Natural killer cell treated with Interleukin-12 subunit alpha and Interleukin-12 subunit beta and Interleukin-15 and Interleukin-18, amount 100 ng/mL, for 72 hours (primary cell): ENCODE measurements at regions not wholly inside any gene's neighbourhood (a gene's known extent, or its start where the extent isn't known, plus 50 kb on each side); places are given as distances from the start of the nearest gene placed in this dataset.

ENCODE experiments used
- ATAC-seq, 2 donors: fragments of 150-1000 bp; cut with Tn5 transposase in 1 of 2; sonication (Bioruptor Pico), chemical (Tn5 transposase) in 1 of 2; 2 replicates each; pipeline ENCODE4 v1.10.0; 2021
- DNase-seq: peaks from one replicate; pipeline ENCODE4 v3.0.0; 2022; ENCODE audit warnings: low spot score
- H3K27ac Mint-ChIP-seq, 2 donors: 1 replicate in 1 of 2; 2 replicates in 1 of 2; pipeline ENCODE4 v1.8.0; 2022; ENCODE audit warnings: mixed read lengths in 2 of 2, mild to moderate bottlenecking in 1 of 2, moderate library complexity in 1 of 2
- H3K27me3 Mint-ChIP-seq, 2 donors: 1 replicate in 1 of 2; 2 replicates in 1 of 2; pipeline ENCODE4 v1.8.0; 2022; ENCODE audit warnings: mixed read lengths in 2 of 2
- H3K36me3 Mint-ChIP-seq: one replicate; pipeline ENCODE4 v1.8.0; 2022; ENCODE audit warnings: mixed read lengths
- H3K4me1 Mint-ChIP-seq, 2 donors: 1 replicate in 1 of 2; 2 replicates in 1 of 2; pipeline ENCODE4 v1.8.0; 2022; ENCODE audit warnings: low read depth in 2 of 2, mixed read lengths in 2 of 2, mild to moderate bottlenecking in 1 of 2
- H3K4me3 Mint-ChIP-seq: one replicate; pipeline ENCODE4 v1.8.0; 2022; ENCODE audit warnings: mixed read lengths
- H3K9me3 Mint-ChIP-seq: 2 replicates; pipeline ENCODE4 v1.8.0; 2022; ENCODE audit warnings: mixed read lengths

- peaks cover 8% of the 10 kb centered on the region in 2 donors for H3K27me3 Mint-ChIP-seq
- no peak overlapping the region for H3K27ac Mint-ChIP-seq
- no peaks in the 10 kb centered on the region for H3K36me3 Mint-ChIP-seq
- DNase-seq (no peak), ATAC-seq (no peak)
- no peaks in the 10 kb centered on the region for H3K4me1 Mint-ChIP-seq
- H3K4me3 Mint-ChIP-seq, result no peak overlapping the region
- H3K9me3 Mint-ChIP-seq, result no peaks in the 10 kb centered on the region
These were observed 519.6 kb upstream of the HS6ST1 start for GRCh38 chr2:128838244-128838643.

DNA sequence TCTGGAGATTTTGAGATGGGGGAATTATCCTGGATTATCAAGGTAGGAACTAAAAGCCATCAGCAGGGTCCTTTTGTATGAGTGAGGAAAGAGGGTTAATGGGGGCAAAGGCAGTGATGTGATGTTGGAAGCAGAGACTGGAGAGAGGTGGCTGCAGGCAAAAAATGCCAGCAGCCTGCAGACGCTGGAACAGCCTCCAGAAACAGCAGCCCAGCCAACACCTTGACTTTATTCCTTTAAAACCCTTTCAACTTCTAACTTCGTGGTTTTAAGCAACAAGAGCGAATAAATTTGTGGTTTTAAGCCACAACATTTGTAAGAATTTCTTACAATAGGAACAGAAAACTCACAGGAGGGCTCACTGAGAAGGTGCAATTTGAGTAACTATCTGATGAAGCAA lies 523.1 kb upstream of the HS6ST1 start:
- Mint-ChIP-seq H3K4me3 (no peak overlapping the region), H3K4me1 (no peaks in the 10 kb centered on the region), H3K27ac (no peak overlapping the region), H3K36me3 (no peaks in the 10 kb centered on the region), H3K9me3 (no peaks in the 10 kb centered on the region), H3K27me3 (peaks cover 11 to 18% of the 10 kb centered on the region in 2 donors)
- ATAC-seq (no peak), DNase-seq (no peak)

DNA sequence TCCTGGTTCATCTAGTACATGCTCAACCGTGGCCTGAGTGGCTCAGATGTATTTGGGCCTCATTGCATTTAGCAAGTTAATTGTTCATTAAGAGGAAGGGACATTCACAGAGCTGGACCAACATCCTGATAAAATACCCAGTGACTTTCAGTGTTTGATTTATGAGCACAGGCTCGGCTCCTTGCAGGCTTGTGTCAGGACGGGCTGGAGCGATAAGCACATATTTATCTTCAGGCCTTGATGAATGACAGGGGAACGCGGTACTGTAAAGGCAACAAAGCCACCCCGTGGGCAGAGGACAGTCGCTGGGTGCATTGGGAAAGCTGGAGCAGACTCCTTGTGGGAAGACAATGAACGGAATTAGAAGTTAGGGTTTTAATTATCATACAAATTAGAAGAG lies 548.6 kb upstream of the HS6ST1 start:
- Mint-ChIP-seq H3K4me3 (no peak overlapping the region), H3K36me3 (no peaks in the 10 kb centered on the region), H3K27me3 (no peaks in the 10 kb centered on the region), H3K27ac (no peak overlapping the region), H3K4me1 (no peaks in the 10 kb centered on the region), H3K9me3 (no peaks in the 10 kb centered on the region)
- ATAC-seq, result no peak
- no peak for DNase-seq

GRCh38 chr2:128867936-128868636 lies 549.4 kb upstream of the HS6ST1 start:
- DNase-seq (no peak), ATAC-seq (no peak)
- no peaks in the 10 kb centered on the region for H3K9me3 Mint-ChIP-seq
- H3K4me1 Mint-ChIP-seq, result no peaks in the 10 kb centered on the region
- H3K36me3 Mint-ChIP-seq, result no peaks in the 10 kb centered on the region
- no peak overlapping the region for H3K4me3 Mint-ChIP-seq
- H3K27me3 Mint-ChIP-seq, result no peaks in the 10 kb centered on the region
- no peak overlapping the region for H3K27ac Mint-ChIP-seq

- Mint-ChIP-seq H3K36me3 (no peaks in the 10 kb centered on the region), H3K27ac (no peak overlapping the region), H3K4me3 (no peak overlapping the region), H3K4me1 (no peaks in the 10 kb centered on the region), H3K27me3 (no peaks in the 10 kb centered on the region), H3K9me3 (no peaks in the 10 kb centered on the region)
- no peak for DNase-seq
- no peak for ATAC-seq
These were observed 550.3 kb upstream of the HS6ST1 start for GRCh38 chr2:128868686-128869551.

- H3K36me3 Mint-ChIP-seq, result no peaks in the 10 kb centered on the region
- no peaks in the 10 kb centered on the region for H3K9me3 Mint-ChIP-seq
- no peak overlapping the region for H3K4me3 Mint-ChIP-seq
- no peak overlapping the region for H3K27ac Mint-ChIP-seq
- no peak for ATAC-seq
- no peaks in the 10 kb centered on the region for H3K4me1 Mint-ChIP-seq
- H3K27me3 Mint-ChIP-seq, result peaks cover 0 to 5% of the 10 kb centered on the region in 2 donors
- DNase-seq, result no peak
These were observed 555.9 kb upstream of the HS6ST1 start for GRCh38 chr2:128874608-128875007.

DNA sequence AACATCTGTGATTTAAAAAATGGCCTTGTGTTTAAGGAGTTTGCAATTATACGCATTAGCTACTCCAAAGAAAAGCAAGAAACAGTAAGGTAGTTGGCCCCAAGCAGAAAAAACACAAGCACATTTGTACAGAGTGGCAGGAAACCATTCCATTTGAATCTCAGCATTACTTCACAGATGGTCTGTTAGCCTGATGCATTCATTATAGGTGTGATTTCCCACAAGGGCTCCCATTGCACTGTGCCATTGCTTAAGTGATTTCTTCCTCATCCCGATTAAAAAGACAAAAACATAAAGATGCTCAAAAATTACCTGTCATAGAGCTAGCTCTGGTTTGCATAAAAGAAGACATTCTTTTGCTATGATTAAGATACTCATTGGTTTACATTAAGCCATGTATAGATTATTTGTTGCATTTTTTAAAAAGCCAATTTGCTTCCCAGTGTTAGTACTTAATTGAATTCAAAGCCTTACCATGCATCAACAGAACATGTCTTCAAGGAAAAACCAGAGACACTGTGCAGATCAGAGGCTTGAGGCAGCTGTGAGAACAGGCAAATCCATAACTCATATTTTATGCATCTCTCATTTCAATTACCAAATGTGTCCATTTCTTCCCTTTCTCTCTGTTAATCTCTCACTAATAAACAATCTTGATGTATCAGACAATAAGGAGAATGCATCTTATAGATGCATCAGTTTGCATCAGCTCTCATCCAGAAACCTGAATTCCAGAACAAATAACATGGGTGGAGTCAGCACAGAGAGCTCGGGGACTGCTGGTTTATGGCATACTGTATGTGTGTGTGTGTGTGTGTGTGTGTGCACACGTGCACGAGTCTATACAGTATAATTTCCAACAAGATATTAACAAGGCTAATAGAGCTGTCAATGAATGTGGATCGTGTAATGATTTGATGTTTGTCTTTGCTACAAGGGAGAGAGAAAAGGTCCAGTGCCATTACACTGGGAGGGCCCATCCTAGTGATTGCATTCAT lies 558.6 kb upstream of the HS6ST1 start:
- no peak for ATAC-seq
- H3K27ac Mint-ChIP-seq, result no peak overlapping the region
- peaks cover 0 to 13% of the 10 kb centered on the region in 2 donors for H3K27me3 Mint-ChIP-seq
- H3K9me3 Mint-ChIP-seq, result peaks cover 5% of the 10 kb centered on the region
- H3K4me1 Mint-ChIP-seq, result no peaks in the 10 kb centered on the region
- H3K36me3 Mint-ChIP-seq, result peaks cover 6% of the 10 kb centered on the region
- no peak for DNase-seq
- H3K4me3 Mint-ChIP-seq, result no peak overlapping the region

GRCh38 chr2:128879161-128879560 lies 560.5 kb upstream of the HS6ST1 start:
- no peak overlapping the region for H3K27ac Mint-ChIP-seq
- DNase-seq (no peak), ATAC-seq (no peak)
- peaks cover 0 to 13% of the 10 kb centered on the region in 2 donors for H3K27me3 Mint-ChIP-seq
- H3K4me1 Mint-ChIP-seq, result no peaks in the 10 kb centered on the region
- H3K36me3 Mint-ChIP-seq, result peaks cover 6% of the 10 kb centered on the region
- no peak overlapping the region for H3K4me3 Mint-ChIP-seq
- peaks cover 5% of the 10 kb centered on the region for H3K9me3 Mint-ChIP-seq

- ATAC-seq (no peak), DNase-seq (no peak)
- H3K4me3 Mint-ChIP-seq, result no peak overlapping the region
- no peaks in the 10 kb centered on the region for H3K4me1 Mint-ChIP-seq
- peaks cover 0 to 2% of the 10 kb centered on the region in 2 donors for H3K27me3 Mint-ChIP-seq
- H3K27ac Mint-ChIP-seq, result no peak overlapping the region
- H3K9me3 Mint-ChIP-seq, result peaks cover 3% of the 10 kb centered on the region
- H3K36me3 Mint-ChIP-seq, result no peaks in the 10 kb centered on the region
These were observed 576.2 kb upstream of the HS6ST1 start for GRCh38 chr2:128894896-128895295.

DNA sequence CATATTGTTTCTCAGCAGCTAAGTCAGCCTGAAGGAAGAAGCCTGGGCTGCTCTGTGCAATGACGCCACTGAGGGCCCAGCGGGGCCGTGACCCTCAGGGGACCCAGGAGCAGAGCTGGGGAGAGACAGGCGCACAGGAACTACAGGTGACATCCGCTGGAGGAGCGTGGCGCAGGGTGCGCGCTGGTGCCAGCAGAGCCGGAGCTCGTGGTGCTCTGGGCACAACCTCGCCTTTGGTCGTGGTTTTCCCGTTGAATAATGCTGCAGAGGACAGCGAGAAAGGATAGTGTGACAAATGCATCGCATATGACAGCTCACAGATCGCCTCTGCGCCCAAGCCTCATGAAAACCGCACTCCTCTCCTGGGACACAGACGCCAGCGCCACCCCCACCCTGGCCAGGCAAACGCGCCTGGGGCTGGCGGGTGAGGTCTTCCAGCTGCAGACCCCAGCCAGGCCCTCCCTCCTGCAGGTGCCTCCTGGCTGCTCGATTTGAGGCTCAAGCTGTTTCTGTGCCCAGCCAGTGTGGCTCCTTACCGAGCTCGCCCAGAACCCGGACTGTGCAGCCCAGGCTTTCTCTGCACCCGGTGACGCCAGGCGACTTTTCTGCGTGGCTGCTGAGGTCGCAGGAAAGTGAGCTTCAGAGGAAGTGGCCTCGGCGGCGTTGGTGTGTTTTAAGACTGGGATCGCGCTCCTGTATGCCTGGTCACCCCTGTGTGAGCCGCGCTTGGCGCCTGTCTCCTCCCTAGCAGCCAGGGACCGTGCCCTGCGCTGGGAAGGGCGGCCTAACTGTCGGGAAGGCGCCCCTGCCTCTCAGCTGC lies 583.1 kb upstream of the HS6ST1 start:
- no peak overlapping the region for H3K4me3 Mint-ChIP-seq
- no peaks in the 10 kb centered on the region for H3K36me3 Mint-ChIP-seq
- peaks cover 0 to 2% of the 10 kb centered on the region in 2 donors for H3K27me3 Mint-ChIP-seq
- H3K27ac Mint-ChIP-seq, result no peak overlapping the region
- ATAC-seq (peak; percentile 29 to 52), DNase-seq (no peak)
- no peaks in the 10 kb centered on the region for H3K4me1 Mint-ChIP-seq
- no peaks in the 10 kb centered on the region for H3K9me3 Mint-ChIP-seq

DNA sequence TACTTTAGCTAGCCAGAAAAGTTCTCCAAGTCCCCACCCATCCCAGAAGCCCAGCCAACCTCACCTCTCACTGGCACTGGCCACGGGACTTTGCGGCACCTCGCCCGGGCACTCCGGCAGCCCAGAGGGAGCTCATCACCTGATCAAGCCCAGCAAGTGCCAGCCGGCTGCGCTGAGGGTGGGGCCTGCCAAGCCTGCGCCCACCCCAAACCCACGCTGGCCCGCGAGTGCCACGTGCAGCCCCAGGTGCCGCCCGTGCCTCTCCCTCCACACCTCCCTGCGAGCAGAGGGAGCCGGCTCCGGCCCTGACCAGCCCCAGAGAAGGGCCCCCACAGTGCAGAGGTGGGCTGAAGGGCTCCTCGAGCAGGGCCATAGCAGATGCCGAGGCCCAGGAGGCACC lies 585.0 kb upstream of the HS6ST1 start:
- no peaks in the 10 kb centered on the region for H3K27me3 Mint-ChIP-seq
- no peak overlapping the region for H3K27ac Mint-ChIP-seq
- no peaks in the 10 kb centered on the region for H3K9me3 Mint-ChIP-seq
- no peaks in the 10 kb centered on the region for H3K36me3 Mint-ChIP-seq
- no peaks in the 10 kb centered on the region for H3K4me1 Mint-ChIP-seq
- no peak overlapping the region for H3K4me3 Mint-ChIP-seq
- no peak for DNase-seq
- no peak for ATAC-seq

GRCh38 chr2:128911276-128911675 lies 592.6 kb upstream of the HS6ST1 start:
- DNase-seq, result no peak
- Mint-ChIP-seq H3K36me3 (no peaks in the 10 kb centered on the region), H3K27me3 (no peaks in the 10 kb centered on the region), H3K4me3 (no peak overlapping the region), H3K4me1 (no peaks in the 10 kb centered on the region), H3K27ac (no peak overlapping the region), H3K9me3 (peaks cover 5% of the 10 kb centered on the region)
- ATAC-seq, result no peak

- no peaks in the 10 kb centered on the region for H3K4me1 Mint-ChIP-seq
- no peak overlapping the region for H3K27ac Mint-ChIP-seq
These were observed 595.7 kb upstream of the HS6ST1 start for GRCh38 chr2:128914320-128914719.

More at GRCh38 chr2:128914320-128914719, 595.7 kb upstream of the HS6ST1 start:
- Mint-ChIP-seq H3K9me3 (peaks cover 15% of the 10 kb centered on the region), H3K27me3 (no peaks in the 10 kb centered on the region), H3K4me3 (no peak overlapping the region), H3K36me3 (peaks cover 7% of the 10 kb centered on the region)
- ATAC-seq, result no peak
- no peak for DNase-seq
